K562 (cell line): ENCODE measurements at regions not wholly inside any gene's neighbourhood (a gene's known extent, or its start where the extent isn't known, plus 50 kb on each side); places are given as distances from the start of the nearest gene placed in this dataset.

ENCODE experiments used
- ATAC-seq: fragments of 200-7000 bp; cut with Tn5 transposase; 3 replicates; pipeline ENCODE4 v1.9.1; 2020; ENCODE audit warnings: moderate library complexity
- BruUV-seq: library from RNA; stranded (reverse); fragments of 400-500 nt; replicated peaks from 2 replicates; lab custom pipeline; 2021; lab: Mats Ljungman, UMichigan
- CTCF ChIA-PET: fragments of 300-600 bp; formaldehyde crosslinking; extraction: SDS; loops from one replicate; lab custom pipeline; 2021; ENCODE audit warnings: low intra/inter-chr PET ratio; lab: Yijun Ruan, JAX
- POLR2A ChIA-PET: fragments of 300-600, 350-650 bp; sonication (Branson Sonifier 250); formaldehyde crosslinking; extraction: SDS; loops from one replicate; lab custom pipeline; 2021; ENCODE audit warnings: antibody characterized with exemption, inconsistent platforms; lab: Yijun Ruan, JAX
- DNase-seq, 4 experiments: peaks; one replicate each; pipeline versions ENCODE4 v3.0.0 to v3.0.0-alpha.2; 2011 to 2018; ENCODE audit warnings: low spot score in 3 of 4, mixed read lengths in 3 of 4; ENCODE audit errors: extremely low read depth in 1 of 4
- FAIRE-seq: peaks from 2 replicates; lab custom pipeline; 2011; peaks lifted over from hg19 to GRCh38; lab: Jason Lieb, UNC
- H2AFZ ChIP-seq: 2 replicates; pipeline ENCODE4 v1.6.0; 2011; ENCODE audit warnings: low read depth, low read length, control low read depth, inconsistent platforms
- H3K27ac ChIP-seq: fragments of 200-600 bp; 3 replicates; pipeline ENCODE4 v1.8.0; 2011; ENCODE audit warnings: low read depth, mild to moderate bottlenecking, control low read depth, inconsistent platforms, low read length, moderate library complexity, mixed read lengths; ENCODE audit errors: extremely low read depth
- H3K27me3 ChIP-seq, 2 experiments: fragments of 300-600 bp in 1 of 2; 2 replicates in 1 of 2; 3 replicates in 1 of 2; pipeline versions ENCODE4 v1.6.0 to v1.8.0; 2011; ENCODE audit warnings: inconsistent platforms in 2 of 2, low read length in 2 of 2, mild to moderate bottlenecking in 1 of 2, mixed read lengths in 1 of 2, moderate library complexity in 1 of 2; ENCODE audit not compliant: control insufficient read depth in 2 of 2, insufficient read depth in 2 of 2
- H3K36me3 ChIP-seq: fragments of 300-600 bp; 3 replicates; pipeline ENCODE4 v1.8.0; 2011; ENCODE audit warnings: mild to moderate bottlenecking, low read length, inconsistent platforms; ENCODE audit not compliant: control insufficient read depth, insufficient read depth
- H3K4me1 ChIP-seq, 2 experiments: fragments of 200-600 bp in 1 of 2; replicated peaks in 1 of 2; 2 replicates in 1 of 2; 3 replicates in 1 of 2; pipeline versions ENCODE4 v1.5.1 to v1.8.0; 2011; ENCODE audit warnings: inconsistent platforms in 2 of 2, low read length in 2 of 2, mild to moderate bottlenecking in 1 of 2, mixed read lengths in 1 of 2, moderate library complexity in 1 of 2; ENCODE audit not compliant: control insufficient read depth in 2 of 2, insufficient read depth in 2 of 2
- H3K4me2 ChIP-seq: 2 replicates; pipeline ENCODE4 v1.6.1; 2011; ENCODE audit warnings: low read length, control low read depth, inconsistent platforms, mixed read lengths; ENCODE audit not compliant: insufficient read depth
- H3K4me3 ChIP-seq: fragments of 200-600 bp; sonication (generic), shearing (Covaris generic); 2 replicates; pipeline ENCODE4 v1.5.1; 2016; ENCODE audit warnings: control low read depth, inconsistent platforms
- H3K79me2 ChIP-seq: fragments of 200-600 bp; 3 replicates; pipeline ENCODE4 v1.8.0; 2011; ENCODE audit warnings: low read length, inconsistent platforms; ENCODE audit not compliant: control insufficient read depth, insufficient read depth
- H3K9ac ChIP-seq, 2 experiments: 2 replicates each; pipeline versions ENCODE4 v1.6.0 to v1.6.1; 2011; ENCODE audit warnings: low read depth in 2 of 2, low read length in 2 of 2, control low read depth in 1 of 2, inconsistent platforms in 1 of 2, mild to moderate bottlenecking in 1 of 2, mixed read lengths in 1 of 2; ENCODE audit not compliant: insufficient read depth in 1 of 2
- H3K9me1 ChIP-seq: one replicate; pipeline ENCODE4 v1.6.0; 2011; ENCODE audit warnings: inconsistent platforms, mild to moderate bottlenecking, low read length, moderate library complexity; ENCODE audit not compliant: control insufficient read depth, insufficient read depth
- H3K9me3 ChIP-seq: replicated peaks from 2 replicates; pipeline ENCODE4 v1.5.1; 2011; ENCODE audit warnings: low read depth, low read length, inconsistent platforms; ENCODE audit not compliant: control insufficient read depth, insufficient read depth
- H4K20me1 ChIP-seq: replicated peaks from 2 replicates; pipeline ENCODE4 v1.6.1; 2011; ENCODE audit warnings: low read length, inconsistent platforms, mixed read lengths; ENCODE audit not compliant: control insufficient read depth, insufficient read depth
- BCLAF1 ChIP-seq, 2 experiments: fragments of 450-650 bp in 1 of 2; IDR thresholded peaks; 2 replicates each; pipeline ENCODE4 v1.6.1; 2011 to 2017; ENCODE audit warnings: low read depth in 2 of 2, antibody characterized with exemption in 1 of 2, borderline replicate concordance in 1 of 2, low read length in 1 of 2, mild to moderate bottlenecking in 1 of 2, mixed read lengths in 1 of 2; ENCODE audit not compliant: control insufficient read depth in 1 of 2
- CEBPG ChIP-seq, 3 experiments: fragments of 200-800 bp in 1 of 3; sonication (Bioruptor generic) in 1 of 3; sonication (generic) in 1 of 3; formaldehyde crosslinking in 1 of 3; IDR thresholded peaks in 2 of 3; conservative IDR thresholded peaks in 1 of 3; 2 replicates each; pipeline versions ENCODE4 v1.6.1 to v1.8.0; 2016 to 2022; ENCODE audit warnings: missing compliant biosample characterization in 2 of 3, missing genetic modification characterization in 2 of 3, mild to moderate bottlenecking in 1 of 3, missing genetic modification reagents in 1 of 3
- COPS2 ChIP-seq: fragments of 450-650 bp; conservative IDR thresholded peaks from 2 replicates; pipeline ENCODE4 v1.6.1; 2016; ENCODE audit warnings: mild to moderate bottlenecking, moderate library complexity
- EP300 ChIP-seq: IDR thresholded peaks from 2 replicates; pipeline ENCODE4 v1.6.1; 2012; ENCODE audit warnings: low read length, improper control_type of control experiment
- HMGN3 ChIP-seq: IDR thresholded peaks from 2 replicates; pipeline ENCODE4 v1.6.1; 2011; ENCODE audit warnings: borderline replicate concordance, low read depth, mild to moderate bottlenecking, mixed read lengths, low read length; ENCODE audit not compliant: insufficient read length; ENCODE audit errors: extremely low read depth
- KDM2B ChIP-seq: fragments of 250-450 bp; sonication (Bioruptor Pico); IDR thresholded peaks from 2 replicates; pipeline ENCODE4 v1.8.0; 2021; ENCODE audit warnings: mild to moderate bottlenecking, moderate library complexity
- MAFG ChIP-seq: fragments of 450-650 bp; conservative IDR thresholded peaks from 2 replicates; pipeline ENCODE4 v1.6.1; 2016; ENCODE audit warnings: missing genetic modification characterization, missing compliant biosample characterization
- NELFE ChIP-seq: IDR thresholded peaks from 2 replicates; pipeline ENCODE4 v1.6.1; 2011; ENCODE audit warnings: mild to moderate bottlenecking; ENCODE audit not compliant: insufficient read depth, insufficient read length
- NKRF ChIP-seq: fragments of 450-650 bp; IDR thresholded peaks from 2 replicates; pipeline ENCODE4 v1.6.1; 2016; ENCODE audit warnings: borderline replicate concordance
- PTRF ChIP-seq: fragments of 450-650 bp; IDR thresholded peaks from 2 replicates; pipeline ENCODE4 v1.6.1; 2016; ENCODE audit warnings: mild to moderate bottlenecking, missing genetic modification characterization, missing compliant biosample characterization
- PTTG1 ChIP-seq: fragments of 450-650 bp; IDR thresholded peaks from 2 replicates; pipeline ENCODE4 v1.6.1; 2016; ENCODE audit warnings: low read depth, mild to moderate bottlenecking, missing genetic modification characterization, missing compliant biosample characterization
- RBM25 ChIP-seq: fragments of 200-400 bp; formaldehyde crosslinking; IDR thresholded peaks from 2 replicates; pipeline ENCODE4 v1.6.1; 2018; ENCODE audit warnings: low read length, low read depth, moderate library complexity; ENCODE audit not compliant: severe bottlenecking
- SRSF1 ChIP-seq: fragments of 200-400 bp; formaldehyde crosslinking; IDR thresholded peaks from 2 replicates; pipeline ENCODE4 v1.6.1; 2017; ENCODE audit warnings: mild to moderate bottlenecking, low read depth, low read length, moderate library complexity
- ZKSCAN1 ChIP-seq: fragments of 150-350 bp; IDR thresholded peaks from 2 replicates; pipeline ENCODE4 v1.6.1; 2016; ENCODE audit warnings: low read depth, low read length
- ZNF197 ChIP-seq: fragments of 200-800 bp; sonication (Bioruptor generic); IDR thresholded peaks from 2 replicates; pipeline ENCODE4 v1.6.1; 2016; ENCODE audit warnings: low read depth, missing genetic modification characterization, missing compliant biosample characterization
- ZNF316 ChIP-seq: fragments of 450-650 bp; IDR thresholded peaks from 2 replicates; pipeline ENCODE4 v1.6.1; 2016
- ZNF507 ChIP-seq: conservative IDR thresholded peaks from 2 replicates; pipeline ENCODE4 v1.6.1; 2017; ENCODE audit warnings: missing genetic modification characterization, missing compliant biosample characterization
- ZNF586 ChIP-seq: fragments of 450-650 bp; formaldehyde crosslinking; conservative IDR thresholded peaks from 2 replicates; pipeline ENCODE4 v1.4.0; 2020; ENCODE audit warnings: mild to moderate bottlenecking, moderate library complexity
- WGBS: fragments of 100-300 bp; shearing (Covaris generic); methylation state at CpG from one replicate; pipeline ENCODE4 v1.1.6; 2016; ENCODE audit warnings: low coverage, mixed read lengths; ENCODE audit not compliant: insufficient coverage; ENCODE audit errors: missing lambda C conversion rate; 5-methylcytosine and 5-hydroxymethylcytosine counted together
- in situ Hi-C: fragments of 300-500 bp; cut with MboI; formaldehyde crosslinking; loops from 4 replicates; pipeline ENCODE4 v1.15.0; 2018; ENCODE audit warnings: inconsistent platforms, mixed read lengths
- intact Hi-C: fragments of 100-400 bp; cut with micrococcal nuclease; formaldehyde crosslinking; loops from 2 replicates; pipeline ENCODE4 v1.14.2; 2022

- no peak overlapping the region for H2AFZ ChIP-seq
- H3K36me3 ChIP-seq: no peaks in the 10 kb centered on the region
- no peaks in the 10 kb centered on the region for H3K4me1 ChIP-seq
- no peak overlapping the region for H3K27ac ChIP-seq
- H3K9me3 ChIP-seq: no peaks in the 10 kb centered on the region
- ATAC-seq: no peak
- POLR2A ChIA-PET: no interaction called here
- no peak overlapping the region for H3K9ac ChIP-seq
- CTCF ChIA-PET: no interaction called here
- DNase-seq: no peak
- no peak overlapping the region for H3K4me2 ChIP-seq
- in situ Hi-C loops (no loop called here), intact Hi-C loops (loop anchor here (10.0 kb wide), 1 partner anchor 61 kb away; no protein-coding TSS in a partner anchor)
- H3K4me3 ChIP-seq: no peak overlapping the region
- 0% methylated on average over 2 of the region's 2 CpGs for WGBS
- H4K20me1 ChIP-seq: no peaks in the 10 kb centered on the region
- no peak for FAIRE-seq
- no peaks in the 10 kb centered on the region for H3K79me2 ChIP-seq
- H3K27me3 ChIP-seq: no peaks in the 10 kb centered on the region
- no peaks in the 10 kb centered on the region for H3K9me1 ChIP-seq
- BruUV-seq: no TSS peak
- no peak for TF ChIP-seq NELFE
- TF ChIP-seq PTRF (tag): no peak
- TF ChIP-seq CEBPG (CRISPR knock-in tag; IDR thresholded peaks at IDR 0.05): no peak
- TF ChIP-seq CEBPG (tag; conservative IDR thresholded peaks at IDR 0.05 in 1 of 2, IDR thresholded peaks at IDR 0.05 in 1 of 2): no peak
- no peak for TF ChIP-seq ZKSCAN1
- TF ChIP-seq KDM2B: no peak
- peak; percentile 63 for TF ChIP-seq ZNF316
- TF ChIP-seq MAFG (tag): 0 out of 2 replicates have a peak, but pooled peaks have one; percentile 20
- no peak for TF ChIP-seq BCLAF1 (IDR thresholded peaks at IDR 0.05; ENCODE audit: borderline replicate concordance in 1 of 2, control insufficient read depth in 1 of 2, low read depth in 2 of 2, low read length in 1 of 2)
- no peak for TF ChIP-seq ZNF507 (tag)
- TF ChIP-seq HMGN3: no peak
- TF ChIP-seq ZNF586 (CRISPR knock-in tag): no peak
- no peak for TF ChIP-seq RBM25
- no peak for TF ChIP-seq PTTG1 (tag)
- TF ChIP-seq SRSF1: no peak
- no peak for TF ChIP-seq NKRF
- no peak for TF ChIP-seq COPS2
- no peak for TF ChIP-seq ZNF197
- TF ChIP-seq EP300: no peak
Observed at GRCh38 chr7:67705850-67706249, 709.2 kb downstream of the TYW1 start.
